ENCODE measurements at regions not wholly inside any gene's neighbourhood (a gene's known extent, or its start where the extent isn't known, plus 50 kb on each side); places are given as distances from the start of the nearest gene placed in this dataset.
A peak's percentile ranks its signal among the peaks of the same experiment; 100 is the strongest.
"Not testable (repeated sequence)": the region's sequence is repeated elsewhere in the genome, so short reads cannot be mapped to it uniquely, and the experiment has no call there.

DNA sequence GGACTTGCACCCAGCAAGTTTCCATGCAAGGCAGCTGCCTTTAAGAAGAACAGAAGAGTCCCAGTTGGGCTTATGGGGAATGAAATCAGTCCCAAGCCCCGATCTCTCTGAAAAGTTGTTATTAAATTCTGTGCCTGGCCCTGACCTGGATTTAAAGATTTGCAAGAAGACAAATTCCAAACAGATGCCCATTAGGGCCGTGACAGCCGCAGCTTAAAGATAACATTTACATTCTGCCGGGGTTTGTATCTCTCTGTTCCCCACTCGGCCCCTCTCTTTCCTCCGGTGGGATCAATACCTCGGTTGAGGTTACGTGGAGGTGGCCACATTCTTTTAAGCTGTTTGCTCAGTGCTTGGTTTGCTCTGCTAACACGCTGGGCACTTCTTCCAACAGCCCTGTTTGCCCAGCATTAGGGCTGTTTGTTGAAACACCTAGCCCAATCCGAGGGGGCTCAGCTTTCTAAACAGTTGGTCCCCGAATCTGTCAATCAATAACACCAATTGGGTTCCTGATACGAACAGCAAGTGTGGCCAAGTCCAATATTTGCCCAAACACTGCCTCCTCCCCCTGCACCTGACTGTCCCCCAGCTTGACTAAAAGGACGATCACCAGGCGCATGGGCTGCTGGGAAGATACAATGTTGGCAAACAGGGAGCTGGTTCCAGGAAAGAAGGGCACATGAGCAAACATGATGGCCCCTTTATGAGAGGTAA, 108.6 kb downstream of the RPLP1 start:
- Histone ChIP-seq H3K27me3 (no peaks in the 10 kb centered on the region), H3K9me3 (no peaks in the 10 kb centered on the region)
- DNase-seq, result no peak

GRCh38 chr15:69562116-69562515, 109.5 kb downstream of the RPLP1 start:
- peak; percentile 16 for DNase-seq
- H3K9me3 ChIP-seq, result no peaks in the 10 kb centered on the region
- no peaks in the 10 kb centered on the region for H3K36me3 ChIP-seq
- no peaks in the 10 kb centered on the region for H3K27me3 ChIP-seq
- no peak overlapping the region for H3K4me3 ChIP-seq

More for the DNA sequence above, 108.6 kb downstream of the RPLP1 start:
- Histone ChIP-seq H3K4me3 (no peak overlapping the region), H3K36me3 (no peaks in the 10 kb centered on the region)

DNA sequence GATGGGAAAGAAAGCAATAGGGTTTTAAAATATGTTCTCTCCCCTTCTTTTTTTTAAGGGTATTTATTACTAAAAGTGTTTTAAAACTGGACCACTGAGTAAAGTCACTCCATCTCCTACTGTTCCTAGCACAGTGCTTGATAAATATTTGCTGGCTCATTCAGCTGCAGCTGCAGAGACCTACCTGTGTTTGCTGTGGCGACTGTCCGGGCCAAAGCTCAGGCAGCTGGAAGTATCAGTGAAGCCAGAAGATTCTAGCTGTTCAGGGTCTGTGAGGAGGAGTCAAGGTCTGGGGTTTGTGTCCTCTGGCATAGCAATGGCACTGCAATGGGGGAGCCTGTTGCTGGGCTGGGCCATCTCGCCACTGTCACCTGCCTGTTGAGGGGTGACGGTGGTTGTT, 109.9 kb downstream of the RPLP1 start:
- DNase-seq, result no peak
- H3K27me3 ChIP-seq, result no peaks in the 10 kb centered on the region
- no peaks in the 10 kb centered on the region for H3K9me3 ChIP-seq
- H3K4me3 ChIP-seq, result no peak overlapping the region
- H3K36me3 ChIP-seq, result no peaks in the 10 kb centered on the region

DNA sequence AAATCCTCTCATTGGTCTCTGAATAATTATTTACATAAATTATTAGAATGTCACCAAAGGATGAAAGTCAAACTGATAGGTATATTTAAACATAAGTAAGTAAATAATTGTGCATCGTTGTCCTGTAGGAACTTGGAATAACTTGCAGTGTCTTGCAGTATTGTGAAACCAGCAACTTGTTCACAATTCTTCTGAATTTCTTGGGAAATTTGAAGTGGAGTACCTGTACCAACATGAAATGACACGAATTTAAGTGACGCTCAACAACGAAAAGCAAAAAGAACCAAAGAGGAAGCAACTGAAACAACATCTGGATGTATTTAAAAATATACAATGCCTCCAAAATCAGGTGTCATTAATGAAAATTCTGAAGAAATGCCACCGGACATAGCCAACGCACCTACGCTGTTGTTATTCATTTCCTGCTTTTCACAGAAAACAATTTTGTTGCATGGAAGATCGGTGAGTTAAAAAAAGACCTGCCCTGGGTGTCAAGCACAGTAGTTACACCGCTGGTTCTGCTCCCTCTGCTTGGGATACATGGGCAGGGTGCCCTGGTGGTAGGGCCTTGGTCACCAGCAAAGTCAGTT, 112.5 kb downstream of the RPLP1 start:
- Histone ChIP-seq H3K9me3 (no peaks in the 10 kb centered on the region), H3K4me3 (no peak overlapping the region), H3K36me3 (no peaks in the 10 kb centered on the region), H3K27me3 (no peaks in the 10 kb centered on the region)
- no peak for DNase-seq

- not testable (repeated sequence) for DNase-seq, H3K4me3 ChIP-seq
These were observed 114.7 kb downstream of the RPLP1 start for GRCh38 chr15:69567238-69567760.

GRCh38 chr15:69568173-69569009, 115.8 kb downstream of the RPLP1 start:
- DNase-seq, result peak; percentile 68
- Histone ChIP-seq H3K4me3 (no peak overlapping the region), H3K9me3 (no peaks in the 10 kb centered on the region), H3K27me3 (no peaks in the 10 kb centered on the region), H3K36me3 (no peaks in the 10 kb centered on the region)

More at GRCh38 chr15:69567238-69567760, 114.7 kb downstream of the RPLP1 start:
- H3K27me3 ChIP-seq, H3K9me3 ChIP-seq, H3K36me3 ChIP-seq: not testable (repeated sequence)

- Histone ChIP-seq H3K9me3 (no peaks in the 10 kb centered on the region), H3K36me3 (no peaks in the 10 kb centered on the region), H3K4me3 (no peak overlapping the region), H3K27me3 (no peaks in the 10 kb centered on the region)
- no peak for DNase-seq
These were observed 117.8 kb downstream of the RPLP1 start for GRCh38 chr15:69570454-69570853.

DNA sequence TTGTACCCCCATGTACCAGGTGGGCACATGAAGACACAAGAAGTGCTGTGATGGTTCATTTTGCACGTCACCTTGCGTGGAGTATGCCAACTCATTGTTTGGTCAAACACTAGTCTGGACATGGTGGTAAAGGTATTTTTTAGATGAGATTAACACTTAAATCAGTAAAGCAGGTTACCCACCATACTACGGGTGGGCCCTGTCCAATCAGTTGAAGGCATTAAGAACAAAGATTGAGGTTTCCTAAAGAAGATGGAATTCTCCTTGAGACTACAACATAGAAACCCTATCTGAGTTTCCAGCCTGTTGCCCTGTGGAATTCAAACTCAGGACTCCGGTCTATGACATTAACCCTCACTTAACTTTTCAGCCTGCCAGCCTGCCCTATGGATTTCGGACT, 118.4 kb downstream of the RPLP1 start:
- DNase-seq, result no peak
- no peaks in the 10 kb centered on the region for H3K36me3 ChIP-seq
- H3K9me3 ChIP-seq, result no peaks in the 10 kb centered on the region

DNA sequence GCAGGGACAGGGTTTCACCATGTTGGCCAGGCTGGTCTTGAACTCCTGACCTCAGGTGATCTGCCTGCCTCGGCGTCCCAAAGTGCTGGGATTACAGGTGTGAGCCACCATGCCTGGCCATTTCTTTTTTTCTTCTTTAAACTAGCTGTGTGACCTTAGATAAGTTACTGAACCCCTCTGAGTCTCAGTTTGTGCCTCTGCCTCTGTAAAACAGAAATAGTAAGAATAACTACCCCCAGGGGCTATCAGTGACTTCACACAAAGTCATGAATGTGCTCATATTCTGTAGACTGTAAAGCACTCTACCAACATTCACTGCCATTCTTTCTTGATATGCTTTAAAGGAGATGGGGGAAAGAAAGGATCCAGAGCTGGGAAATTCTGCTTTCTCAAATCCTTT, 120.7 kb downstream of the RPLP1 start:
- H3K27me3 ChIP-seq, H3K4me3 ChIP-seq, H3K9me3 ChIP-seq, H3K36me3 ChIP-seq, DNase-seq: not testable (repeated sequence)

More for the DNA sequence above, 118.4 kb downstream of the RPLP1 start:
- H3K27me3 ChIP-seq, result no peaks in the 10 kb centered on the region
- H3K4me3 ChIP-seq, result no peak overlapping the region

- DNase-seq, result no peak
- H3K36me3 ChIP-seq, result no peaks in the 10 kb centered on the region
- H3K27me3 ChIP-seq, result no peaks in the 10 kb centered on the region
- H3K4me3 ChIP-seq, result no peak overlapping the region
- no peaks in the 10 kb centered on the region for H3K9me3 ChIP-seq
These were observed 121.3 kb downstream of the RPLP1 start for GRCh38 chr15:69573815-69574475.

- Histone ChIP-seq H3K4me3 (no peak overlapping the region), H3K27me3 (no peaks in the 10 kb centered on the region), H3K36me3 (no peaks in the 10 kb centered on the region), H3K9me3 (no peaks in the 10 kb centered on the region)
- DNase-seq, result no peak
These were observed 121.9 kb downstream of the RPLP1 start for GRCh38 chr15:69574506-69574905.

GRCh38 chr15:69575387-69575786, 122.8 kb downstream of the RPLP1 start:
- H3K36me3 ChIP-seq, result no peaks in the 10 kb centered on the region
- no peaks in the 10 kb centered on the region for H3K9me3 ChIP-seq
- H3K4me3 ChIP-seq, result no peak overlapping the region
- no peaks in the 10 kb centered on the region for H3K27me3 ChIP-seq
- no peak for DNase-seq

DNA sequence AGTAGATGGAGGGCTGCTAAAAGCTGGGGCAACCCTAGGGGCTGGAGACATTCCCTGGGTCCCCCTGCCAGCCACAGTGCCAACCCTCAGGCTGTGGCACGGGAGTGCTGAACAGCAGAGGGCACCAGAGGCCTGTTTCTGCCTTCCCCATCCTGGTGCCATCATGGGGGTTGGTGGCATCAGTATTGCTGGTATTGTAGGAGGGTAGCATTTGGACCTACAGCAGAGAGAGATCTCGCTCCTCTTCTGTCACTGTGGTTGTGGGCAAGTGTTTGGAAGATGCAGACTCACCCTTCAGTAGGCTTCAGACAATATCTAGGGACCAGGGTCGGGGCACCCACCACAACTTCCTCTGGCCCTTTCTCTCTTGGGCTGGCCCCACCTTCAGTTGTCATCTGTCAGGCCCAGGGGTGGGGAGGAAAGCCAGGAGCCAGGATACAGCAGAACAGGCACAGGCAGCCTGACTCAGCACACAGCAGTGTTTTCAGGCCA, 123.5 kb downstream of the RPLP1 start:
- Histone ChIP-seq H3K36me3 (no peaks in the 10 kb centered on the region), H3K9me3 (no peaks in the 10 kb centered on the region), H3K4me3 (no peak overlapping the region), H3K27me3 (no peaks in the 10 kb centered on the region)
- peak; percentile 43 for DNase-seq

GRCh38 chr15:69576948-69577351, 124.3 kb downstream of the RPLP1 start:
- DNase-seq, result no peak
- no peaks in the 10 kb centered on the region for H3K36me3 ChIP-seq
- no peaks in the 10 kb centered on the region for H3K27me3 ChIP-seq
- H3K9me3 ChIP-seq, result no peaks in the 10 kb centered on the region
- no peak overlapping the region for H3K4me3 ChIP-seq

GRCh38 chr15:69577397-69577796, 124.8 kb downstream of the RPLP1 start:
- no peak for DNase-seq
- Histone ChIP-seq H3K9me3 (no peaks in the 10 kb centered on the region), H3K4me3 (no peak overlapping the region), H3K27me3 (no peaks in the 10 kb centered on the region), H3K36me3 (no peaks in the 10 kb centered on the region)

GRCh38 chr15:69578252-69578651, 125.6 kb downstream of the RPLP1 start:
- no peak for DNase-seq
- H3K4me3 ChIP-seq, result no peak overlapping the region
- H3K27me3 ChIP-seq, result no peaks in the 10 kb centered on the region
- no peaks in the 10 kb centered on the region for H3K9me3 ChIP-seq
- no peaks in the 10 kb centered on the region for H3K36me3 ChIP-seq

Measured in MG63 (cell line).